NCI-H226 (cell line): ENCODE measurements at regions not wholly inside any gene's neighbourhood (a gene's known extent, or its start where the extent isn't known, plus 50 kb on each side); places are given as distances from the start of the nearest gene placed in this dataset.
A peak's percentile ranks its signal among the peaks of the same experiment; 100 is the strongest.
"Not testable (repeated sequence)": the region's sequence is repeated elsewhere in the genome, so short reads cannot be mapped to it uniquely, and the experiment has no call there.

Experiments used
- DNase-seq: peaks from one replicate; pipeline ENCODE4 v3.0.0-alpha.2; 2015

GRCh38 chr2:236632295-236633218 is 62.9 kb downstream of the ACKR3 start:
- DNase-seq: no peak

- DNase-seq: no peak
These were observed 63.6 kb downstream of the ACKR3 start for GRCh38 chr2:236633219-236633570.

- no peak for DNase-seq
These were observed 64.3 kb downstream of the ACKR3 start for GRCh38 chr2:236633775-236634560.

GRCh38 chr2:236636261-236636660 is 66.6 kb downstream of the ACKR3 start:
- no peak for DNase-seq

GRCh38 chr2:236636714-236637470 is 67.3 kb downstream of the ACKR3 start:
- DNase-seq: no peak

- DNase-seq: no peak
These were observed 68.3 kb downstream of the ACKR3 start for GRCh38 chr2:236637686-236638569.

GRCh38 chr2:236638707-236639106 is 69.1 kb downstream of the ACKR3 start:
- no peak for DNase-seq

- DNase-seq: no peak
These were observed 70.0 kb downstream of the ACKR3 start for GRCh38 chr2:236639461-236640235.

- no peak for DNase-seq
These were observed 71.6 kb downstream of the ACKR3 start for GRCh38 chr2:236641051-236641726.

- no peak for DNase-seq
These were observed 72.5 kb downstream of the ACKR3 start for GRCh38 chr2:236642125-236642524.

GRCh38 chr2:236642584-236643291 is 73.1 kb downstream of the ACKR3 start:
- DNase-seq: peak; percentile 92

- DNase-seq: no peak
These were observed 73.9 kb downstream of the ACKR3 start for GRCh38 chr2:236643480-236643879.

- DNase-seq: no peak
These were observed 74.4 kb downstream of the ACKR3 start for GRCh38 chr2:236644067-236644466.

- no peak for DNase-seq
These were observed 74.9 kb downstream of the ACKR3 start for GRCh38 chr2:236644502-236644911.

GRCh38 chr2:236645141-236645540 is 75.5 kb downstream of the ACKR3 start:
- not testable (repeated sequence) for DNase-seq

GRCh38 chr2:236646441-236646840 is 76.8 kb downstream of the ACKR3 start:
- no peak for DNase-seq

GRCh38 chr2:236646871-236647270 is 77.2 kb downstream of the ACKR3 start:
- no peak for DNase-seq

- DNase-seq: no peak
These were observed 78.0 kb downstream of the ACKR3 start for GRCh38 chr2:236647621-236648020.

- DNase-seq: no peak
These were observed 84.2 kb downstream of the ACKR3 start for GRCh38 chr2:236653863-236654262.

- DNase-seq: no peak
These were observed 84.9 kb downstream of the ACKR3 start for GRCh38 chr2:236654496-236654895.
